GM19025 (cell line): ENCODE measurements at regions not wholly inside any gene's neighbourhood (a gene's known extent, or its start where the extent isn't known, plus 50 kb on each side); places are given as distances from the start of the nearest gene placed in this dataset.

Source experiments
- ATAC-seq: cut with Tn5 transposase; IDR thresholded peaks from one replicate; pipeline ENCODE4 v1.9.1; 2021; ENCODE audit warnings: mild to moderate bottlenecking, low read depth, moderate library complexity; ENCODE audit not compliant: unreplicated experiment

DNA sequence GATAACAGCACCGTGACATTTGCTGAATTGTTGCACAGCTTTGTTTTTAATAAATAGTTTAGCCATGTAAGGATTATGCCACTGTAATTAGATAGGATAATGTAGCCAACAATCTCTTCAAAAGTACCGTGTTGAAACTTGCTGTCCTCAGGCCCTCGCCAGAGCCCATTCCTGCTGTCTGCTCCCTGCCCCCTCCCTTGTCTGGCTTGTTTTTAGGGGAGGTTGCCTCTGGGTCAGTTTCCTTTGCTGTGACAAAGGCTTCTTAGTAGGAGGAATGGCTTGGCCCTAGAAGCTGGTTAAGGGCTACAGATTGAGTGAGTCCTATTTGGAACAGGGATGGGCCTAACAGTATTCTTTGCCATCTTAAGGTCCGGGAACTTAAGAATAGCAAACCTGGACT is 107.9 kb downstream of the LMO4 start:
- no peak for ATAC-seq

DNA sequence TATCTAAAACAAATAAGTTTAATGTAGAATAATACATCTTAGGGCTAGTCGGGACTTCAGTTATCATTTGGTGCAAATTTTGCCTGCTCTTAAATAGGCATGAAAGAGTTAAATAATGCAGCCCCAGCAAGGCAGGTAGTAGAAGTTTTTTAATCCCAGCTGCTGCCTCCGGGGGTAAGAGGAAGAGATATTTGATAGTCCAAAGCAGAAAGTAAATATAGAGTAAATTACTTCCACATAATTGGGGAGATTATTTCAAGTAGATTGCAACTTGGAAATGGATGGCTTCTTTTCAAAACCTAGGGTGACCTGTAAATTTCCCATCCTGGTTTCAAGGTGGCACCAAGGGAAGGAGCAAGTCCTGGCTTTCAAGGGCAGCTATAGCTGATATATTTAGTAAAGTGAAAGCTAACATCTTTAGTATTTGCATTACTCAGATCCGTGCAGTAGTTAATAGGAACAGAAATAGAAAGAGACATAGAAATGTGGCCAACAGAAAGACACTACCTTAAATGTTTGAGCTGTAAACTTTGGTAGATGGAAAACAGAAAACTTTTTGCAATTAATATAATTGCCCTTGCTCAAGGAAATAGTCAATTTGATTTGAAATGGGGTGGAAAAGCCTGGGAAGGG is 109.1 kb downstream of the LMO4 start:
- peak; percentile 76 for ATAC-seq

DNA sequence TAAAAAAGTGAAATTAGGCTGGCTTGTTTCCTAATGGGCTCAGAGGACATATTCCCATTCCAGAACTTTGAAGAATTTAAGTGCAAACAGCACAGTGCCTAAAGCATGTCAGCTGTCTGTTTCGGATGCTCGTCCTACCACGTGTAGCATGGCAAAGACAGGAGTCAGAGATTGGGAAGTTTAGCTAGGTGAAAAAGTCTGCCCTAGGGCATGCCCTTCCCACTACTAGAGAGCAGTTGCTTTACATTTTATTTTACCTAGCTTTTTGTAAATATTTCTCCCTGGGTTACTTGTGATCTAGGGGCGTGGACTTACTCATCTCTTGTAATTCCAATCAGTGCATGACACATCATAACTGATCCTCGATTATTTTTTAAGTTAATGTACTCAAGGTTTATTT is 111.1 kb downstream of the LMO4 start:
- ATAC-seq = no peak

DNA sequence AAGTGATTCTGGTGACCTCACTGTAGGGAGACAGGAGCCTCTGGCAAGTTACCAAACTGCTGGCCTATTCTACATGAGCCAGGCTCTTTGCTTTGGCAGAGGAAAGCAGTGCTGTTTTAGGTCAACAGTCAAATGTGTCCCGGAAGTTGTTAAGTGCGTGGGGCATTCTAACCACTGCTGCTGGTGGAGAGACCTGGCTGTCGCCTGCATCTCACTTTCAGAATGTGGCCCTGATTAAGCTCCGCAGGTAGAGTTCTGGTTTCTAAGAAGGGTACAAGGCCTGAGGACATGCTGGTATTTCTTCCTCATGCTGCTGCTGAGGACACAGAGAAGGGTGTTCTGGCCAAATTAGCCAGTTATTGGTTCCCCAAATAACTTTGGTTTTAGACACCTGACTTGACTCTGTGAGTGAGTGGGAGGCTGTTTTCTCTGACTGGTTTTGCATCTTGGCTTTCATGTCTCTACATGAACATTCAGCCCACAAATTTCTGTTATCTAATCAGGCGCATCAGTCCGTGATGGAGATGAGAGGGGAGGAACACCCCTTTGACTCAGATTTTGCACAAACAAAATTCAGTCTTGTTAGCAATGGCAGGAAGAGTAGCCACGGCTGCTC is 120.8 kb downstream of the LMO4 start:
- ATAC-seq = peak; percentile 83

DNA sequence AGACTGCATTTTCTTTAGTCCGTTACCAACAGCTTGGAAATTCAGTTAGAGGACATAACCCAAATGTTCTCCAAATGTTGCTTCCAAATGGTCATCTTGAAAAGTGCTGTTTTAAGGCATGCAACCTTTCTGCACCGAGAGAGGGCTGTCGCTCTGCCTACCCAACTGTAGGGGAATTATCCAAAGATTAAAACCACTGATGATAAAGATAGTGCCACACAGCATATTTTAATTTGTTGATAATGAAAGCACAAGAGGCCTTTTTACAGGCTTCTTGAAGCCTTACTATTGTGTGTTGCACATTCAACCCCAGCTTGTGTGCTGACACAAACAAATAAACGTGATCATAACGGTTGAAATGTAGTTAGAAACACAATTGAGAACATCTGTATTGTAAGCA is 121.5 kb downstream of the LMO4 start:
- ATAC-seq = no peak

DNA sequence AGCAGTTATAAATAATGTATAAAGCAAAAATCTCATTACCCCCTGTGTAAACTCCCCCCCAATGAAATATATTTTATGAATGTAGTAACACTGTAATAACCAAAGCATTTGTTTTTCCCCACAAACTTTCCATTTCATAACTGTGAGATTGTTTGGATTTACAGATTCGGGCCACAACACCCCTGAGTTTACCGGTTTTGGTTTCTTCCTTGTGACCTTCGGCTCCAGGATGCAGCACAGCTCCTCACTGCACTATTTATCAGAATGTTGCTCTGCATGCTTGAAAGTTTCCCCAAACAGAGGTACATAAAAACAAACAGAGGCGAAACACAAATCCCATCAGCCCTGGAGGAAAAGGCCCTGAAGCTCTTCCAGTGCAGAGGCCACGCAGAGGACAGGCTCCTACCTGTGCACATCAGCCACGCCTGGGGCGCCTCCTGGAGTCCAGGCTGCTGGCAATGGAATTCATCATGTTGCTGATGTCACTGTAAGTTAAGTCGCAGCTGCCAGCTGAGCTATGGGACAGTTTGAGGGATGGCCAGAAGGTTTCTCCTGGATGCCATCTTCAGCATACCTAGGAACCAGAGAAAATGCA is 122.0 kb downstream of the LMO4 start:
- no peak for ATAC-seq

DNA sequence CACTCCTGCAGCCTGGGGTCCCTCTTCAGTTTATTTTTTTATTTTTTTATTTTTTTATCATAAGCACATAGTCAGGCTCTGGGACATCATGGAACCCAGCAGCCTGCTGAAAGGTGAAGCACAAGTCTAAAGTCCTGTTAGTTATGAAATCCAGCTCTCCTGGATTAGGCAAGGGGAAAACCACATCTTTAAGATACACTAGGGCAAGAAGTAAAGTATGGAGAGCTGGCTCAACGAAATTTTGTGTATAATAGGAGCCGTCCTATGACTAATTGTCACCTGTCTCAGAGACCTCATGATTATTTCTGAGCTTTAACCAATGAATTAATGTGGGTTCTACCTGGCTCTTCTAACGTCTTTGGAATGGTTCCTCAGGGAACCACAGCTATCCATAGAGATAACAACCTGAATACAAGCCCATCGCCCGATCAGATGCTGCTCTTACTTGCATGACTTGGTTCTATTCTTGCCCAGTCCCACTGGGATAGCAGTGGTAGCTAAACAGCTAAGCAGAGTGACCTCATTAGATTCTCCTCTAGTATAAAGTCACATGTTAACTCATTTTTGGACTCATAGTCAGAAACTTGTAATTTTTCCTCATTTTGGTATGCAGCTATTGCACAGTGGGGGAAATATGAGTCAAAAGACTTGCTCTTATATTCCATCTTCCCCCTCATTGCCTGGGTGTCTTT is 122.7 kb downstream of the LMO4 start:
- ATAC-seq = no peak

DNA sequence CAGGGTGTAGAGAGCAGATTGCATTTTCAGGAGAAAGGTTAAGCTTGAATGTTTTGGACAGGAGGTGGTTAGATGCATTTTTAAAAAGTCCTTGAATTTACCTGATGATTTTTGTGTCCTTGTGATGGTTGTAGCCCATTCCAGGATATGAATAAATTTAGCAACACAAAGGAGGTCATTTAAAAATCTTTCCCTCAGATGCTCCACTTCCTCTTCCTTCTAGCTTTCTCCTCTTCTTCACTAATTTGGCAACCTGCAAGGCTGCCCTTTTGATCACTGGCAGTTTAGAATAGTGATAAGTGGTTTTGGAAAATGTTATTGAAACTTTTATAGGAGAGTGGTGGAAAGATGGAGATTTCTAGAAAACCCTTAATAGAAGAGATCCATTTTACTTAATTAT is 124.0 kb downstream of the LMO4 start:
- ATAC-seq = no peak

DNA sequence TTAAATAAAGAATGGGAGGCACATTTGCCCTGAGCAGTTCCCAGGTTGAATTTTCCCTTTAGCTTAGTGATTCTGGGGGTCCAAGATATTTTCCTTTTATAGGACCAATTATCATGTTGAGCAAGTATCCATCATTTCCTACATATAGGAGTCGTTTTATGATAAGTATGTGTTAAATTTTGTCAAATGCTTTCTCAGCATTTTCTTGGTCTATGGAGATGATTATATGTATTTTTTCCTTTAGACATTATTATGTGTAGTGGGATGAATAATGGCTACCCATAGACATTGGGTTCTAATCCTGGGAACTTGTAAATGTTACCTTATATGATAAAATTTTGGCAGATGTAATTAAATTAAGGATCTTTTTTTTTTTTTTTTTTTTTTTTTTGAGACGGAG is 128.7 kb downstream of the LMO4 start:
- no peak for ATAC-seq

DNA sequence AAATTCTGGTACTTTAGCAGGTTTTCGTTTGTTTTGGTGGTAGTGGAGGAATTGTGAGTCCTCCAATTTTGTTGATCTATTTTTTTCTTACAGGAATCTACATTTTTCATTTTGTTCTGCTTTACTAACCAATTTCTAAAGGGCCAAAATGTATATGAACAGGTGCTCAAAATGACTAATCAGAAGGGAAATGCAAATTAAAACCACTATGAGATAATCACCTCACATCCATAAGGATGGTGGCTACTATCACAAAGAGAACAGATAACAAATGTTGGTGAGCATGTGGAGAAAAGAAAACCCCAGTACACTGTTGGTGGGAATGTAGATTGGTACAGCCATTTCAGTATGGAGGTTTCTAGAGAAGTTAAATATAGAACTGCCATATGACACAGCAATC is 134.2 kb downstream of the LMO4 start:
- ATAC-seq = no peak

DNA sequence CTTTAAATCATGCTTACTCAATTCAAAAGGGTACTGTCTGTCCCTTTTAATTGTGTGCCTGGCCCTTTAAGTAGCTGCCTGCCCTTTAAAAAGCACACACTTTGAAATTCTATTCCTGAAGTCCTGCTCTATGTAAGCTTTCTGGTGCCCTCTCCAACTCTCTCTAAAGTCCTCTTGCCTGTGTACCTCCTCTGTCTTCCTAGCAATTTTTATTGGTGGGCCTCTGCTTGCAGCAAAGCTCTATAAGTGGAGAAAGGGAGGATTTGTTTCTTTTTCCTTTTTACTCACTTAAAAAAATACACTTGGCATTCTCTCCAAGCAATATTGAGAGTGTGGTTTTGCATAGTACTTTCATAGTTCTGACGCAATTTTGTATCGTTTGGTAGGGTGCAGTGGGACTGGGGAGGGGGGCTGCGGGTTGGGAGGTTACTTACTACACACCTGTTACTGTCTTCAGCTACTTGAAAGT is 135.4 kb downstream of the LMO4 start:
- peak; percentile 40 for ATAC-seq

DNA sequence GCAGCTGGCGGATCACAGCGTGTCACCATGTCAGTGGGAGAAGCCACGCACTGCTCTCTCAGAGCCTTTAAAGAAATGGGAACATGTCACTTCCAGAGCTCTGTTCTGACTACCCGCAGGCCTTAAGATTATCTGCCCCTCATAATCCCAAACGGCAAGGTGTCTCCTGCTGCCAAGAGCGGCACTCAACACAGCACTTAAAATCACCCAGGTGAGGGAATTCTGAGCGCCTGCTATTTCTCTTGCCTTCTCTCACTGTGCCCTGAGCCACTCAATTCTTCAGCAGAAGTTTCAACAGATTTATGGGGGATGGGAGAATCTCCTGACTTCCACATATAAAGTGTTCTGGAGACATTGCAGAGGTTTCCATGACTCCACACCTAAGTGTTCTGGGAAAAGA is 137.9 kb downstream of the LMO4 start:
- no peak for ATAC-seq

DNA sequence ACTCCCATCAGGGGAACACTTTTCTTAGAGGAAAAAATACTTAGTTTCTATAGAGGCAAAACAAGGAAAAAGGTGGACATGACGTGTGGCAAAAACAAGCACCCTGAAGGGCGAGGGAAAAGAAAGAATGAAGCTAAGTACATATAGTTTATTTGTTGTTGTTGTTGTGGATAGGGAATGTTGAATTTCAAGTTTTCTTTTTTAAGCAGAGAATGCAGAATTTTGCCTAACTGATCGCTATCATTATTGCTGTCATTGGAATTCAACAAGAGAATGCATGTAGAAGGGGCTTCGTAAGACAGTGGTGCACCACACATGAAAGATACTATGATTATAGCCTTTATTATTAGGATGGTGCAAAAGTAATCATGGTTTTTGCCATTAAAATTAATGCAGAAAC is 144.0 kb downstream of the LMO4 start:
- ATAC-seq = no peak

DNA sequence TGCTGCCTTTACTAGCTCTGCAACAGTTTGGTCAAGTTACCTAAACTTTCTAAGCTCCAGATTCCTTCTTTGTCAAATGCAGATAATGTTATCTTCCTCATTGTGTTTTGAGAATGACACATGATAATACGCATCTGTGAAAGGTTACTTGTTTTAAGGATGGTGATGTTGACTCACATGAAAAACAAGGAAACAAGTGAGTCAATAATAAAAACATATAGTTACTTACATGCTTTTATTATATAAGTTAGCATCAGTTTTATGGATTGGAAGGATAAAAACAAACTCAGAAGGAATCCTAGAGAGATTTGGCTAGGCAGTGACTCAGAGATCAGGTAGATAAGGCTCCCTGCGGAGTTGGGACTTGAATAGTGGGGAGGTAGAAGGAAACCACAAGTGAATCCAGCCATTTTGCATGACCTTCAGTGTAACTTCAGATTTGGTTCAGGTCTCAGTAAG is 144.6 kb downstream of the LMO4 start:
- ATAC-seq = no peak

DNA sequence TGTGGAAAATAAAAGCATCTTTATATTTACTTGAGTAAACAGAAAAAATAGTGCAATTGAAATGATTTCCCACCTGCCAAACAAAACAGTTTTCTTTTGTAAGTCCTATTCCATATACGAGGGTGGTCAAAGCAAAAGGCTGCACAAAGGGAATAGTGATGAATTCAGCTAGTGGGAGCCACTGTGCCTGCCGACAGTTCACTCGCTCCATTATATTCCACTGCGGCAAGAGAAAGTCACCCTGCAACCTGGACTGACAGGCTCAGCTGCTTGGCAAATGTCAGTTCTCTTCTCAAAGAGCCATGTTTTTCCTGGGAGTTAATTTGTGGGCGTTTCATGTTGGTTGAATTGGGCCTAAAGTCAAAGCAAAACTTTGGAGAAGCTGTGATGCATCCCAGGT is 145.4 kb downstream of the LMO4 start:
- no peak for ATAC-seq

DNA sequence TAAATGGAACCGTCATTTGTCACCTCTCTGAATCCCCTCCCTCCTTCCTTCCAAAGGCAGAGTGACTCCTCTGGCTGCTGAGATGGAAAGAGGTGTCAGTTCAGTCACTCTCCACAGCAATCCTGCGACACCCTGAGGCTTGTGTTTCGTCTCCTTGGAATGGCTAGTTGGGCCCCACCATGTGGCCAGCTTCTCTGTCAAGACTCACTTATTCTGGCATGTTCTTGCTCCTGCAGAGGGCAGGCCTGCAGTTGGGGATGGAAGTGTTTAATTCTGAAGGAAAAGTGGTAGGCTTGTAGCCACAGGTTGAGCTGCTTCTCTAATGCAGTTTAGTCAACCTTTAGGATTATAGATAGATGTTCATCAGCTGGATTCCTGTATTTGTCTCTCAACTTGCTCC is 149.6 kb downstream of the LMO4 start:
- ATAC-seq = no peak

DNA sequence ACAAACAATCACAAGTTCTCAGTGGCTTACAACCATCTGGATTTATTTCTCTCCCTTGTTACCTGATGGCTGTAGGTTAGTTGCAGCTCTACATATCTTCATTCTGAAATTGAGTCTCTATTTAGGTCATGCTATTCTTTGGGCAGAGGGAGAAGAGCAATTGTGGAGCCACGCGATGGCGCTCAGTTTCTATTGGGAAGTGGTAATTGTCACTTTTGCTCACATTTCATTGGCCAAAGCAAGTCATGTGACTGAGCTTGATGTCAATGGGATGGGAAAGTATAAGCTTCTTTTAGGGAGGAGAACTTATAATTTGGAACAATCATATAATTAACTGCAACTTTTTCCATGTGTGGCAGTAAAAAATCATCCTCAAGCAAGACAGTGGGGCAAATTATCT is 166.5 kb downstream of the LMO4 start:
- ATAC-seq = no peak

DNA sequence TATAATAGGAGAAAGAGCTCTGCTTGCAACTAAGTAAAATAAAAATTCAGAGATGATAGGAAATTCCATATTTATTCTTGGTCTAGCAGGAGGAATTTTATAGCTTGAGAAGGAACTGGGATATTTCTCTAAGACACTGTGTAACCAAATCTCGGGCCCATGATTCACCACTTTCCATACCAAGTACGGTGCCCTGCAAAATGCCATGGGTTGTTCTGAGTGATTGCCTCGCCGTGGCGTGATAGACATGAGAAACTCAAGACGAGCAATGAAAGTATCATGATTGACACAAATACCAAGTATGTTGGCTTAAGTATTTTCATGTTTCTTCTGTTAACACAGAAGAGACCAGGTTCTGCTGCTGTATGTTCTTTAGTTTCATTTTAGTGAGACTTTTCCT is 167.2 kb downstream of the LMO4 start:
- no peak for ATAC-seq

DNA sequence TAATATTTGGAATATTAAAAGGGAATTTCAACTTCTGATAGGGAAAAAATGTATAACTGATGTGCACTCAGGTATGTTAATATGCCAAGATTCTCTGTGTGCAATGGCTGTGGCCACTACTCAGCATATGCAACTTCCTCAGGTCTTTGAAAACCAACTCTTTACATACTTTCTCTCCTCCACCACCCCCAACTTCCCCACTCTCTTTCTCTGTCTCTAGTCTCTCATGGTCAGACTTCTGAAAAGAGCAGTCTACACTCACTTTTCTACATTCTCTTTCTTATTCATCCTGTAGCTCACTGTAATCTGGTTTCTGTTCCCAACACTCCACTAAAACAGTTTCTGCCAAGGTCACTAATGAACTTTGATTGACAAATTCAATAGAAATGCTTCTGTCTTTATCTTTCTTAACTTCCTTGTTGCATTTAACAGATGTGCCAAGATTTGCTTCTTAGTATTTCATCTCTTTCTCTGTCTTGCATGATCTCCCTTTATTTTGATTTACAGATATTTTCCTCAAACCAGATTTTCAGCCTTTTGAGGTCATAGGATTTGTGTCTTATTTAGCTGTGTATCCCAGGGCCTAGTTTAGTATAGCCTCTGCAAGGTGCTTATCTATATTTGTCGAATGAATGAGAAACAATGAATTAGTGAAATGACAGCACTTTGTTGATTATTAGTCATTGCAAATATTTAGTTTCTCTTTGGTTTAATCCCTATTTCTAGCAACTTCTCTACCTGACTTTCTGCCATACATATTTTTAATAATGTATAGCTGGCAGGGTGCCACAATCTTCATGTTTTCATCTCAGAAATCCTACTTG is 168.9 kb downstream of the LMO4 start:
- ATAC-seq = no peak

DNA sequence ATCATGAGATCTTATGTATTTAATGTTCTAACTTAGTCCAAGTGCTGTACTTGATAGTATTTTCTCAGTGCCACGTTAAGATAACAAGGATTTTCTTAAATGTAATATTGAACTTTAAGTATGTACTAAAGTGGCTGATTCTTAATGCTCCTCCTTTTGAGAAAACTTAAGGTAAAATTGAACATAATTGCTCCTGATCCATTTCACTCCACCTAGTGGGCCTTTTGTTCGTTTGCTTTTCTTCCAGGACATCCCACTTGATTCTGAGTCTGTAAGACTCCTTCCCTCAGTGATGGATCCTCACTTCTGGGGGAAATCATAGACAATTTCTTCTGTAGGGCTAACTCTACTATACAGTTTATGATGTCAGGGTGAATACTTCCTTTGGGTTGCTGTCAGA is 173.1 kb downstream of the LMO4 start:
- ATAC-seq = no peak
